SKM-1 (cell line): ENCODE measurements at regions not wholly inside any gene's neighbourhood (a gene's known extent, or its start where the extent isn't known, plus 50 kb on each side); places are given as distances from the start of the nearest gene placed in this dataset.
"Not testable (repeated sequence)": the region's sequence is repeated elsewhere in the genome, so short reads cannot be mapped to it uniquely, and the experiment has no call there.

Experiments used
- DNase-seq: peaks from one replicate; lab custom pipeline; 2025; ENCODE audit not compliant: unreplicated experiment; lab: John Stamatoyannopoulos, UW

- DNase-seq: no peak
Observed at GRCh38 chr9:13942695-13943094, 371.2 kb downstream of the NFIB start.

- no peak for DNase-seq
Observed at GRCh38 chr9:13942201-13942600, 371.7 kb downstream of the NFIB start.

- no peak for DNase-seq
Observed at GRCh38 chr9:13941714-13942113, 372.2 kb downstream of the NFIB start.

- no peak for DNase-seq
Observed at GRCh38 chr9:13939701-13940490, 374.0 kb downstream of the NFIB start.

- DNase-seq: no peak
Observed at GRCh38 chr9:13939134-13939533, 374.8 kb downstream of the NFIB start.

DNA sequence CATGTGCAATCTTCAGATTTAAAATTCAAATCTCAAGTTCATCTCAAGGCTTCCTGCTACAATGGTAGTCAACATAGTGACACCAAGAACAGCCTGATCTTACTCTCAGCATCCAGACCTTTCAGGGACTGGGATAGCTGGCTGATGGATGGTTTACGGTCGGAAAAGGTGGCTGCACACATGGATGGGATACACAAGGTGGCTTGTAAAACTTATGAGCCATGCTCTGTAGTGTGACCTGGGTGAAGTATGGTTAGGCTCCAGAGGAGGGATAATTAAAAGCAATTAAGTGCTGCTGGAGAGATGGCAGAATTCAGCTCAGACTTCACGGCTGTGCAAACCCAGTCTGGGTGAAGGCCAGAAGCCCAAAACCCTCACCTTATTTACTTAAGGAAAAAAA lies 379.5 kb downstream of the NFIB start:
- DNase-seq: no peak

GRCh38 chr9:13933268-13933656 lies 380.7 kb downstream of the NFIB start:
- DNase-seq: no peak

DNA sequence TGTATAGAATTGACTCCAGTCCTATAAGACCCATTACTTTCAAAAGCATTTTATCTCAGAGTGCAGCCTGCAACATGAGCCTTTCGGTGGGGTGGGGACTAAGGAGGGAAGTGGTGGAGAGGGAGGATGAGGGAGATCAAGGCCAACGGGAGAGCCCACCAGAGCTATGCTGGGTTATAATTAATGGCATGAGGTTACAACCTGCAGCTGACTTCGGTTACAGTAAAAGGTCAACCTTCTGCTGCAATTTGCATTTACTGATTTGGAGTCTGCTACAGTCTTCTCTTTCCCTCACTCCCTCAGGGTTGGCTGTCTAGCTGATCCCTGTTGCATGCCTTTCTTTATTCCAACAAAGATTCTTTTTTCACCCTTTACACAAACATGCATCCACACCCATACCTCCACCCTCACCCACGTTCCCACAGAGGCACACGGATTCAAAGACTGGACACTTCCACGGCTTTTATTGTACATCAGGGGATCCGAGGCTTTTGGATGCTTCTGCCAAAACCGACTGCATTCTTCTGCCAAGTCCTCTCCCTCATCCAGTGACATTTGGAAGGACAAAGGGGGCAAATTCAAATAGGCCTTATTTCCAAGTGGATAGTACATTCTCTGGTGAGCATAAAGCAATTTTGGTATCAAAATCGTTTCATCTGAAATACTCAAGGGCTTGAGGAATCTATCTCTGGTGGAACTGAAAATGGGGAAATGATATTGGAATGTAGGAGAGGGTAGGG lies 381.2 kb downstream of the NFIB start:
- DNase-seq: no peak

GRCh38 chr9:13929013-13929412 lies 384.9 kb downstream of the NFIB start:
- DNase-seq: no peak

- DNase-seq: no peak
Observed at GRCh38 chr9:13923381-13923780, 390.6 kb downstream of the NFIB start.

- no peak for DNase-seq
Observed at GRCh38 chr9:13920557-13920956, 393.4 kb downstream of the NFIB start.

GRCh38 chr9:13919401-13919800 lies 394.5 kb downstream of the NFIB start:
- DNase-seq: no peak

- no peak for DNase-seq
Observed at GRCh38 chr9:13917534-13917933, 396.4 kb downstream of the NFIB start.

DNA sequence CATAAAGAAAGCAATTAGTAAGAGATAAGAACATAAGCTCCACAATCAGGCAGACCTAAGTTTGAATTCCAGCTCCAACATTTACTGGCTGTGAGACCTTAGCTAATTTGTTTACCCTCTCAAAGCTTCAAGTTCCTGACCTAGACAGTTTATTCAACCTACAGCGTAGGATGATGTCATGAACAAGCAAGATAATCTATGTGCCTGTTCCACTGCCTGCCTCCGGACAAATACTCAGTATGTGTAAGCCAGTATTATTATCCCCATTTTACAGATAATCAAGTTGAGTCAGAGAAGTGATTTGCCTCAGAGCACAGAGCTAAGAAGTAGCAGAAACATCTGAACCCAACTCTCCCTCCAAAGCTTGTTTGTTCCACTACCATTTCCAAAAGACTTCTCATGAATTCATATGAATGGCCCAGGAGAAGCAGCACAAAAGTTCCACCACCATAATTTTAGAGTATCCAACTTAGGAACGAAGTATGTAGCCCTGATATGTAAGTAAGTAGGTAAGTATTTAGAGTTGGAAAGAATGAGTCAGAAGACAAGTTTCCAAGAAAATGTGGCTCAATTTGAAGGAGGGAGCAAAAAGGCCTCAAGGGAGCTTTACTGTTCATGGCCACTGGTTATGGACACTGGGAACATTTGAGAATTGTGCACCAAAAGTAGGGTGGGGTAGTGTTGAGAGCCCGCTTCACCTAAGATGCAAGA lies 398.2 kb downstream of the NFIB start:
- DNase-seq: no peak

DNA sequence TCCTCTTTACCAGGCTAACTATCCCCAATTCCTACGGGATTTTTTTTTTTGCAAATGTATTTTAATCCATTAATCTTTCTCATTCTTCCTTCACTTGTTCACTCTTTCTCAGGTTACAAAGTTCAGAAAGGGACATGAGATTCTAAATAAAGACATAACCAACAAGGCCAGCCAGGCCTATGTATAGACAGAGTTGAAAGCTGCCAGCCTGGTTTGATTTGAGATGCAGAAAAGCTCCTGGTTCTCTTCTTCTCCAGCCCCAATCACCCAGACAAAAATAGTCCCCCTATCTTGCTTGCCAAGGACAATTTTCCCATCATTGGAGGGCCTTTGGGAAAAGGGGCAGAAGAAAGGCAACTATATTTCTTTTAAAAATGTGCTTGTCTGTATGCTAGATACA lies 398.8 kb downstream of the NFIB start:
- no peak for DNase-seq

DNA sequence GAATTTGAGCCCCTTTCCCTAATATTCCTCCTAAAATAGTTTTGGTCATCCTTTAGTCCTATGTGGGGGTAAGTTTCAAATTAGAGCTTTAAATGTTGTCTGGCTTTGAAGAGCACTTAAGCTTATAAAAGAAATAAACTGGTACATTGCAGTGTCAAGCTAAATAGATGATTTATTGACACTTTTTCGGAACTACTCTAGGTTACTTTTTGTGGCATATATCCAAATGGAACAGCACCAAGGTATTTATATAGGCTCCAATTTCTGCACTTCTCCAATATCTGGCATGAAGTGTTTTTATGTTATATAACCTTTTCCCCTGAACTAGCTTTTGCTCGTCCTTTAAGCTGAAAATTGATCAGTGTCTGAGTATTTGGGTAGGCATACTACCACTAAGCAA lies 402.5 kb downstream of the NFIB start:
- DNase-seq: no peak

GRCh38 chr9:13907842-13908241 lies 406.1 kb downstream of the NFIB start:
- not testable (repeated sequence) for DNase-seq

DNA sequence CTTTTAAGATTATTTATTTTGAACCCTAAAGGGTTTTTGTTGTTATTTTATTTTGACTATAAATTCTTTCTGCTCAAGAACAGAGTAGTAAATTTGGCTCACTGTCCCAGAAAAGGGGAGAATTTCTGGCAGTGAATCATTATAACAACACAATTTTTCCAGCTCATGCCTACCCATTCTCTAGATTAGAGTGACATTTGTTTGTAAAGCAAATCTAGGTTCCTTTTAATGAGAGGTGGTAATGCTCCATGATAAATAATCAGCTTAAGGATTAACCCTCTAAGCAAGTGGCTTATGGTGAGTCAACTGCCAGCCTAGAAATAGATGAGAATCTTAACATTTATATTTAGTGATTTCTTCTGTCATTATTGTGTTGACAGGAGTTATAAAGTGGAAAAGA lies 409.2 kb downstream of the NFIB start:
- no peak for DNase-seq

DNA sequence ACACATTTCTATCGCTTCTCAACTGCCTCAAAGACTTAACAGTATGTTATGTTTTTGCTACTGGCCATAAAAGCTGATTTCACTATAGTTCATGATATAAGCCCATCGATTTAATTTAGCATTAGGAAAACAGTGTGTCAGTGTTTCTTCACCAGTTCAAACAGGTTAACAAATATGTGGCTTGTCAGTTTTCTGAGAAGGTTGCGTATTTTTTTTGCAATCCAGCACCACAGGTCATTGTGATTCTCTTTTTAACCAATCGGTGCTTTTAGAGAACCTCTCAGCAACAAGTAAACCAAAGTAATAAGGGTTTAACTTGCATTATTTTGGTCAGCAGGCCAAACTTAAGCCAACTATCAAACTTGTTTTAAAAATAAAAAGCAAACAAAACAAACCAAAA lies 409.6 kb downstream of the NFIB start:
- no peak for DNase-seq

DNA sequence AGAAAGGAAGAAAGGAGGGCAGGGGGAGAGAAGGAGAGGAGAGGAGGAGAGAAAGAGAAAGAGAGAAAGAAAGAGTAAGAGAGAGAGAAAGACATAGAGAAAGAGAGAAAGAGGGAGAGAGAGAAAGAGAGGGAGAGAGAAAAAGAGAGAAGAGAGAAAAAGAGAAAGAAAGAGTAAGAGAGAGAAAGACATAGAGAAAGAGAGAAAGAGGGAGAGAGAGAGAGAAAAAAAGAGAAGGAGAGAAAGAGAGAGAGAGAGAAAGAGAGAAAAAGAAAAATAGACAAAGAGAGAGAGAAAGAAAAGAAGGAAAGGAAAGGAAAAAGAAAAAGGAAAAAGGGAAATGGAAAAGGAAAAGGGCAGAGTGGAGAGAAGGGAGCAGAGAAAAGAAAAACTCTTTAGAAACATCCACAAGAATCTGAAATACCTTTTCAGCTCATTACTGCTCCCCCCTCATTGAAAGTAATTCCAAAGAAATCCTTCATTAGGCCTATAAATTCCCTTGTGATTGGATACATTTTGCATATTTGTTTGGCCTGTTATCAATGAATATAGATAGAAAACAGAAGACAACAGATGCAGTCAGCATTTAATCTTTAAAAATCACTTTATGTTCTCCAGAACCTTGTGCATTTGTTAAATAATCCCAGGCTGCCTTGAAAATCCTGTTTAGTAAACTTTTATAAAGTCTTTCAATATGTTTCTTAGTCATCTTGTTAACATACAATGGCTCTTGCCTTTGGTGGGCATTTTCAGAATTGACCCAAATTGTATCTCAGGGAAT lies 411.5 kb downstream of the NFIB start:
- no peak for DNase-seq

DNA sequence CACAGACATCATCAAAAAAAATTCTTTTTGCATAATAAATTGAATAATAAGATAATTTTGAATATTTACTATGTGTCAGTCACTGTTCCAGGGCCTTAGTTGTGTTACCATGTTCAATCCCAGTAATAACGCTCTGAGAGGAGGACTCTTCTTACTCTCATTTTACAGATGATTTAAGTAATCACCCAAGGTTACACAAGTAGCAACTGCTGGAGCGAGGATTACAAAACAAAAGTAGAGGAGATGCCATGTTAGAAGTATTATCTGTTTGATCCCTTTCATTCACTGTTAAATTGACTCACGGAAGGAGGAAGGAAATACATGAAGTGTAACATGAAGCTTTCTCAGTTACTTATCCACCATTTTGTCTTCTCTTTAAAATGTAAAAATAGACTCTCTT lies 412.8 kb downstream of the NFIB start:
- DNase-seq: no peak
